ENCODE measurements at regions not wholly inside any gene's neighbourhood (a gene's known extent, or its start where the extent isn't known, plus 50 kb on each side); places are given as distances from the start of the nearest gene placed in this dataset.

GRCh38 chr9:129523943-129524581 is 96.8 kb downstream of the C9orf50 start:
- H3K4me3 ChIP-seq (replicated peaks; ENCODE audit: low read depth, low read length): no peak overlapping the region
- no peak for TF ChIP-seq CTCF (IDR thresholded peaks at IDR 0.05; ENCODE audit: low read depth, low read length, missing control alignments)
- DNase-seq (ENCODE audit: extremely low read depth, low read depth): no peak

- DNase-seq (ENCODE audit: extremely low read depth, low read depth): no peak
- no peak overlapping the region for H3K4me3 ChIP-seq (replicated peaks; ENCODE audit: low read depth, low read length)
- no peak for TF ChIP-seq CTCF (IDR thresholded peaks at IDR 0.05; ENCODE audit: low read depth, low read length, missing control alignments)
These were observed 98.5 kb downstream of the C9orf50 start for GRCh38 chr9:129522351-129522750.

GRCh38 chr9:129520082-129520481 is 100.8 kb downstream of the C9orf50 start:
- no peak for DNase-seq (ENCODE audit: extremely low read depth, low read depth)
- TF ChIP-seq CTCF (IDR thresholded peaks at IDR 0.05; ENCODE audit: low read depth, low read length, missing control alignments): no peak
- no peak overlapping the region for H3K4me3 ChIP-seq (replicated peaks; ENCODE audit: low read depth, low read length)

- no peak overlapping the region for H3K4me3 ChIP-seq (replicated peaks; ENCODE audit: low read depth, low read length)
- no peak for TF ChIP-seq CTCF (IDR thresholded peaks at IDR 0.05; ENCODE audit: low read depth, low read length, missing control alignments)
- no peak for DNase-seq (ENCODE audit: extremely low read depth, low read depth)
These were observed 102.8 kb downstream of the C9orf50 start for GRCh38 chr9:129518074-129518473.

- no peak for DNase-seq (ENCODE audit: extremely low read depth, low read depth)
- no peak overlapping the region for H3K4me3 ChIP-seq (replicated peaks; ENCODE audit: low read depth, low read length)
- no peak for TF ChIP-seq CTCF (IDR thresholded peaks at IDR 0.05; ENCODE audit: low read depth, low read length, missing control alignments)
These were observed 103.9 kb downstream of the C9orf50 start for GRCh38 chr9:129517006-129517405.

GRCh38 chr9:129514891-129515290 is 106.0 kb downstream of the C9orf50 start:
- H3K4me3 ChIP-seq (replicated peaks; ENCODE audit: low read depth, low read length): no peak overlapping the region
- DNase-seq (ENCODE audit: extremely low read depth, low read depth): no peak
- TF ChIP-seq CTCF (IDR thresholded peaks at IDR 0.05; ENCODE audit: low read depth, low read length, missing control alignments): no peak

GRCh38 chr9:129514497-129514867 is 106.4 kb downstream of the C9orf50 start:
- no peak for TF ChIP-seq CTCF (IDR thresholded peaks at IDR 0.05; ENCODE audit: low read depth, low read length, missing control alignments)
- DNase-seq (ENCODE audit: extremely low read depth, low read depth): no peak
- H3K4me3 ChIP-seq (replicated peaks; ENCODE audit: low read depth, low read length): no peak overlapping the region

Measured in HFF-Myc (cell line).